MM.1S (cell line): ENCODE measurements at regions not wholly inside any gene's neighbourhood (a gene's known extent, or its start where the extent isn't known, plus 50 kb on each side); places are given as distances from the start of the nearest gene placed in this dataset.

Source experiments
- DNase-seq: peaks from one replicate; pipeline ENCODE4 v3.0.0-alpha.2; 2015
- H2AFZ ChIP-seq: fragments of 300-600 bp; sonication (generic); 2 replicates; pipeline ENCODE4 v1.6.0; 2016; ENCODE audit warnings: antibody characterized with exemption, low read length
- H3F3A ChIP-seq: fragments of 300-600 bp; sonication (generic); 2 replicates; pipeline ENCODE4 v1.6.1; 2016; ENCODE audit warnings: mild to moderate bottlenecking, antibody characterized with exemption, low read length, moderate library complexity, mixed read lengths; ENCODE audit not compliant: insufficient read depth
- H3K27ac ChIP-seq: fragments of 300-600 bp; sonication (generic); 2 replicates; pipeline ENCODE4 v1.5.1; 2016; ENCODE audit warnings: mild to moderate bottlenecking, low read length
- H3K27me3 ChIP-seq: fragments of 300-600 bp; sonication (generic); replicated peaks from 2 replicates; pipeline ENCODE4 v1.6.0; 2016; ENCODE audit warnings: low read length; ENCODE audit not compliant: insufficient read depth
- H3K36me3 ChIP-seq: fragments of 300-600 bp; sonication (generic); replicated peaks from 2 replicates; pipeline ENCODE4 v1.6.1; 2016; ENCODE audit warnings: mild to moderate bottlenecking, low read length, mixed read lengths; ENCODE audit not compliant: insufficient read depth
- H3K4me1 ChIP-seq: fragments of 300-600 bp; sonication (generic); 2 replicates; pipeline ENCODE4 v1.6.1; 2016; ENCODE audit warnings: low read length, mixed read lengths
- H3K4me2 ChIP-seq: fragments of 300-600 bp; sonication (generic); 2 replicates; pipeline ENCODE4 v1.6.0; 2016; ENCODE audit warnings: low read depth, low read length
- H3K4me3 ChIP-seq: fragments of 300-600 bp; sonication (generic); 2 replicates; pipeline ENCODE4 v1.5.1; 2016; ENCODE audit warnings: low read length, mixed read lengths
- H3K79me2 ChIP-seq: fragments of 300-600 bp; sonication (generic); 2 replicates; pipeline ENCODE4 v1.6.1; 2016; ENCODE audit warnings: mixed run types, low read length, mixed read lengths
- H3K9ac ChIP-seq: fragments of 300-600 bp; sonication (generic); 2 replicates; pipeline ENCODE4 v1.6.1; 2016; ENCODE audit warnings: low read length, mixed read lengths
- H3K9me2 ChIP-seq: fragments of 300-600 bp; sonication (generic); replicated peaks from 2 replicates; pipeline ENCODE4 v1.6.1; 2016; ENCODE audit warnings: mild to moderate bottlenecking, low read length, mixed read lengths; ENCODE audit not compliant: insufficient read depth
- H3K9me3 ChIP-seq: fragments of 300-600 bp; sonication (generic); replicated peaks from 2 replicates; pipeline ENCODE4 v1.6.1; 2016; ENCODE audit warnings: mild to moderate bottlenecking, low read length, mixed read lengths; ENCODE audit not compliant: insufficient read depth
- H4K20me1 ChIP-seq: fragments of 300-600 bp; sonication (generic); 2 replicates; pipeline ENCODE4 v1.6.1; 2016; ENCODE audit warnings: mild to moderate bottlenecking, low read length, moderate library complexity, mixed read lengths; ENCODE audit not compliant: insufficient read depth
- CTCF ChIP-seq: fragments of 300-600 bp; sonication (generic); IDR thresholded peaks from 2 replicates; pipeline ENCODE4 v1.5.1; 2016; ENCODE audit warnings: antibody characterized with exemption, low read length, mixed read lengths
- EZH2 ChIP-seq: fragments of 300-600 bp; sonication (generic); optimal IDR thresholded peaks from 2 replicates; pipeline ENCODE3; 2017; ENCODE audit warnings: low read depth, mild to moderate bottlenecking, antibody characterized with exemption, low read length, mixed read lengths
- EZH2phosphoT487 ChIP-seq: fragments of 300-600 bp; sonication (generic); IDR thresholded peaks from 2 replicates; pipeline ENCODE4 v1.6.1; 2018; ENCODE audit warnings: antibody characterized with exemption, low read length

GRCh38 chr18:38982072-38982471, 1416.5 kb upstream of the CELF4 start:
- Histone ChIP-seq H3K27me3 (no peaks in the 10 kb centered on the region), H2AFZ (no peak overlapping the region), H3K9me3 (no peaks in the 10 kb centered on the region), H3K27ac (no peak overlapping the region), H3K4me3 (no peak overlapping the region), H4K20me1 (no peaks in the 10 kb centered on the region), H3F3A (no peaks in the 10 kb centered on the region), H3K4me1 (no peaks in the 10 kb centered on the region), H3K9ac (no peak overlapping the region), H3K4me2 (no peak overlapping the region), H3K9me2 (no peaks in the 10 kb centered on the region), H3K79me2 (no peaks in the 10 kb centered on the region), H3K36me3 (no peaks in the 10 kb centered on the region)
- no peak for DNase-seq
- no peak for TF ChIP-seq EZH2
- no peak for TF ChIP-seq CTCF
- no peak for TF ChIP-seq EZH2phosphoT487

DNA sequence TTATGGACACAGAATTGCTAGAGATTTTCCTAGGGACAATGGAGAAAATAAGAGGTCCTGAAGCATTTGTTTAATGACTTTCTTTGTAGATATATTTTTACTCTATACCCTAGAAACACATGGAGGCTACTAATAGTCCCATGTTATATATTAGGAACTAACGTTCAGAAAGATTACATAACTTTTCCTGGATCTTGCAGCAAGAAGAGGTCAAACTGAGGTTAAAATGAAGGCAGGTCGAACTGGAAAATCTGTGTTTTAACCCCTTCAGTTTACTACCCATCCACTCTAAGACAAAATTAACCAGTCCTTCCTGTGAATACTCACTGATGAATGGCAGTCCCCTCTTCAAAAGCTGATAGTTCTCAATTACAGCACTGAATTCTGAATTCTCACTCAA, 1415.8 kb upstream of the CELF4 start:
- H3K9me2 ChIP-seq, result no peaks in the 10 kb centered on the region
- H3K9ac ChIP-seq, result no peak overlapping the region
- no peak overlapping the region for H2AFZ ChIP-seq
- H3K4me2 ChIP-seq, result no peak overlapping the region
- H3K27me3 ChIP-seq, result no peaks in the 10 kb centered on the region
- H3K4me1 ChIP-seq, result no peaks in the 10 kb centered on the region
- no peaks in the 10 kb centered on the region for H3K9me3 ChIP-seq
- H3K79me2 ChIP-seq, result no peaks in the 10 kb centered on the region
- no peaks in the 10 kb centered on the region for H3K36me3 ChIP-seq
- no peak overlapping the region for H3K4me3 ChIP-seq
- DNase-seq, result no peak
- TF ChIP-seq CTCF (no peak), EZH2 (no peak), EZH2phosphoT487 (no peak)
- no peaks in the 10 kb centered on the region for H4K20me1 ChIP-seq
- H3K27ac ChIP-seq, result no peak overlapping the region
- no peaks in the 10 kb centered on the region for H3F3A ChIP-seq

- no peaks in the 10 kb centered on the region for H3F3A ChIP-seq
- H3K9me2 ChIP-seq, result no peaks in the 10 kb centered on the region
- H3K9me3 ChIP-seq, result no peaks in the 10 kb centered on the region
- no peaks in the 10 kb centered on the region for H3K27me3 ChIP-seq
- H3K4me1 ChIP-seq, result no peaks in the 10 kb centered on the region
- no peak overlapping the region for H2AFZ ChIP-seq
- no peak overlapping the region for H3K4me2 ChIP-seq
- H3K79me2 ChIP-seq, result no peaks in the 10 kb centered on the region
- H3K36me3 ChIP-seq, result no peaks in the 10 kb centered on the region
- H3K27ac ChIP-seq, result no peak overlapping the region
- no peak overlapping the region for H3K4me3 ChIP-seq
- no peak for DNase-seq
- no peak for TF ChIP-seq EZH2
- TF ChIP-seq CTCF, result no peak
- no peak for TF ChIP-seq EZH2phosphoT487
- no peak overlapping the region for H3K9ac ChIP-seq
- H4K20me1 ChIP-seq, result no peaks in the 10 kb centered on the region
Measured at GRCh38 chr18:38980420-38980819, 1414.8 kb upstream of the CELF4 start.

GRCh38 chr18:38972571-38972970, 1407.0 kb upstream of the CELF4 start:
- no peak overlapping the region for H3K4me3 ChIP-seq
- no peaks in the 10 kb centered on the region for H3K36me3 ChIP-seq
- H2AFZ ChIP-seq, result no peak overlapping the region
- no peak overlapping the region for H3K27ac ChIP-seq
- H3K79me2 ChIP-seq, result no peaks in the 10 kb centered on the region
- no peaks in the 10 kb centered on the region for H3F3A ChIP-seq
- no peak for DNase-seq
- H3K27me3 ChIP-seq, result no peaks in the 10 kb centered on the region
- no peaks in the 10 kb centered on the region for H3K9me3 ChIP-seq
- no peaks in the 10 kb centered on the region for H3K9me2 ChIP-seq
- H3K4me1 ChIP-seq, result no peaks in the 10 kb centered on the region
- TF ChIP-seq EZH2 (no peak), EZH2phosphoT487 (no peak), CTCF (no peak)
- H3K4me2 ChIP-seq, result no peak overlapping the region
- no peaks in the 10 kb centered on the region for H4K20me1 ChIP-seq
- no peak overlapping the region for H3K9ac ChIP-seq
